T-helper 17 cell (primary cell): ENCODE measurements at regions not wholly inside any gene's neighbourhood (a gene's known extent, or its start where the extent isn't known, plus 50 kb on each side); places are given as distances from the start of the nearest gene placed in this dataset.

Experiments
- ATAC-seq: fragments of 150-1000 bp; cut with Tn5 transposase; 2 replicates; pipeline ENCODE4 v1.10.0; 2021; ENCODE audit warnings: mild to moderate bottlenecking, moderate library complexity
- DNase-seq, 3 donors: peaks; one replicate each; pipeline versions ENCODE4 v3.0.0 to v3.0.0-alpha.2; 2020 to 2021
- H3K9me3 ChIP-seq: one replicate; pipeline ENCODE4 v1.7.0; 2013; ENCODE audit warnings: low read length, mild to moderate bottlenecking; ENCODE audit not compliant: control insufficient read depth, poor library complexity, severe bottlenecking
- H3K27ac Mint-ChIP-seq: one replicate; pipeline ENCODE4 v1.8.0; 2022; ENCODE audit warnings: mild to moderate bottlenecking, moderate library complexity, mixed read lengths
- H3K27me3 Mint-ChIP-seq: one replicate; pipeline ENCODE4 v1.8.0; 2022; ENCODE audit warnings: mixed read lengths
- H3K36me3 Mint-ChIP-seq: one replicate; pipeline ENCODE4 v1.8.0; 2022; ENCODE audit warnings: low read depth, mixed read lengths
- H3K4me1 Mint-ChIP-seq: one replicate; pipeline ENCODE4 v1.8.0; 2022; ENCODE audit warnings: mild to moderate bottlenecking, mixed read lengths
- H3K4me3 Mint-ChIP-seq: one replicate; pipeline ENCODE4 v1.8.0; 2022; ENCODE audit warnings: mild to moderate bottlenecking, moderate library complexity, mixed read lengths

DNA sequence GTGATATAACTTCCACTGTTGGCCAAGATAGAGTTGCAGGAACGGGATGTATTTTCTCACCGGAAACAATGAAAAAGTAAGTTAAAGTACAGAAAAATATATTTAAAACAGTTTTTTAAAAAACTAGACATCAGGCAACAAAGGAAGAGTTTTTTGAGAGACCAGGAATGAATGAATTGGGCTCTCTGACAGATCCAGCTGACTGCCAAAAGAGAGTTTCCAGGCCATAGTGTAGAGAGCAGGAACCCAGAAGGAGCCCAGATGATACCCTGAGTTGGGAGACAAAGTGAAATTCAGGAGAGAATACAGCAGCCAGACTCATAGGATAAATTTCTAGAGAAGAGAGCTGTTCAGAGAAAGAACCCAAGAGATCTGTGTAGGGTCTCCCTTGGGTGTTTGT, 362.6 kb upstream of the SMIM21 start:
- no peak overlapping the region for H3K4me3 Mint-ChIP-seq
- no peaks in the 10 kb centered on the region for H3K36me3 Mint-ChIP-seq
- peaks cover 21% of the 10 kb centered on the region for H3K27me3 Mint-ChIP-seq
- ATAC-seq (no peak), DNase-seq (no peak)
- H3K4me1 Mint-ChIP-seq: no peaks in the 10 kb centered on the region
- H3K27ac Mint-ChIP-seq: no peak overlapping the region
- H3K9me3 ChIP-seq: no peaks in the 10 kb centered on the region

DNA sequence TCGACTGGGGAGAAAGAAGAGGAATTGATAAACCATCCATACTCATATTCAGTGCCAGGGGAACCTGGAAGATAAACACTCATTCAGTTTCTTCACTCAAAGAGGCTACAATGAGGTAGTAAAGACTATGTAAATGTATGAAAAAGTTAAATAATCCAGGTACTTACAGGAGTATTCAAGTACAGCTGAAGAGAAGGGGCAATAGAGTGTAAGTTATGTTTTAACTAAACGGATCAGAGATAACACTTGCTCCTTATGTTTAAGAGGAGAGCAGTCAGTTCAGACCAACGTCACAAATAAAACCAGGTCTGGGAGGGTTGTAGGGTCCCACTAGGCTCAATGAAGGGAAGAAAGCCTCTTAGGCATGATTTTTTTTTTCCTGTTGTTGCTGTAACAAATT, 358.3 kb upstream of the SMIM21 start:
- H3K36me3 Mint-ChIP-seq: no peaks in the 10 kb centered on the region
- no peaks in the 10 kb centered on the region for H3K9me3 ChIP-seq
- ATAC-seq (no peak), DNase-seq (no peak)
- no peak overlapping the region for H3K27ac Mint-ChIP-seq
- no peak overlapping the region for H3K4me3 Mint-ChIP-seq
- H3K27me3 Mint-ChIP-seq: peaks cover 50% of the 10 kb centered on the region
- H3K4me1 Mint-ChIP-seq: no peaks in the 10 kb centered on the region

DNA sequence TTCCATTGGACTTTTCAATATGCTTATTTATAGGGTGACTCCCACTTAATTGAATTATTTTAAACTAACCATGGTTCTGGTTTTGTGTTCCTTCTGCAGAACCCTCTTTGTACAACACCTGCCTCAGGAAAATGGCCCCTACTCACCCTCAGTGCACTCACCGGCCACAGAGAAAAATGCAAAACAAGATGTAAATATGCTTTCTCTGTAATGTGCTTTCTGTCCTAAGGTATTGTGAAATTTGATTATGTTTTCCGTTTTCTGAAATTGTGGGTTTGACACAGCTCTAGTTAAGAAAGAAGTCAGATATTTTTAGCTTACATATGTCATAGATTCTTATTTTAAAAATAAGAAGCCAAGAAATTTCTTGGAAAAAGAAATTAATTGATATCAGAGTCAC, 357.7 kb upstream of the SMIM21 start:
- ATAC-seq: no peak
- Mint-ChIP-seq H3K4me1 (no peaks in the 10 kb centered on the region), H3K36me3 (no peaks in the 10 kb centered on the region)

DNA sequence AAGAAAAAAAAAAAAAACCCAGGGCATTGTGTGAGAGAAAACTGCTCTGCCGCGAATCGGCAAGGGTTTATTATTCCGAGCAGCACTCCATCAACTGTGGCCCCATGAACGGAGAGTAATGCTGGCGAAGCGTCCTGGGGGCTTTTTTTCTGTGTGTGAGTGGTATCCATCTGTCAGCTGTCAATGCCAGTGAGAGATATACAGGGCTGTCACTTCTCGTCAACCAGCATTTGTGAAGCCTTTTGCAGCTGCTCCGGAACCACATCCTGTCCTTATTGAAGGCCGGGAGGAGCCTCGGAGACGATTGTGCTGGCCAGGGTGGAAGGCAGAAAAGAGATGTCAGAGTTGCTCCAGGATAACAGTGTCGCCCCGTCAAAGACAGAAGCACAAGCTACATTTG, 356.9 kb upstream of the SMIM21 start:
- H3K27me3 Mint-ChIP-seq: peaks cover 51% of the 10 kb centered on the region
- H3K36me3 Mint-ChIP-seq: no peaks in the 10 kb centered on the region
- no peak overlapping the region for H3K4me3 Mint-ChIP-seq
- no peaks in the 10 kb centered on the region for H3K4me1 Mint-ChIP-seq
- H3K9me3 ChIP-seq: no peaks in the 10 kb centered on the region
- no peak for ATAC-seq
- no peak for DNase-seq
- no peak overlapping the region for H3K27ac Mint-ChIP-seq

More for the DNA sequence above, 357.7 kb upstream of the SMIM21 start:
- H3K9me3 ChIP-seq: no peaks in the 10 kb centered on the region
- H3K27me3 Mint-ChIP-seq: peaks cover 50% of the 10 kb centered on the region
- no peak for DNase-seq
- no peak overlapping the region for H3K4me3 Mint-ChIP-seq
- no peak overlapping the region for H3K27ac Mint-ChIP-seq

DNA sequence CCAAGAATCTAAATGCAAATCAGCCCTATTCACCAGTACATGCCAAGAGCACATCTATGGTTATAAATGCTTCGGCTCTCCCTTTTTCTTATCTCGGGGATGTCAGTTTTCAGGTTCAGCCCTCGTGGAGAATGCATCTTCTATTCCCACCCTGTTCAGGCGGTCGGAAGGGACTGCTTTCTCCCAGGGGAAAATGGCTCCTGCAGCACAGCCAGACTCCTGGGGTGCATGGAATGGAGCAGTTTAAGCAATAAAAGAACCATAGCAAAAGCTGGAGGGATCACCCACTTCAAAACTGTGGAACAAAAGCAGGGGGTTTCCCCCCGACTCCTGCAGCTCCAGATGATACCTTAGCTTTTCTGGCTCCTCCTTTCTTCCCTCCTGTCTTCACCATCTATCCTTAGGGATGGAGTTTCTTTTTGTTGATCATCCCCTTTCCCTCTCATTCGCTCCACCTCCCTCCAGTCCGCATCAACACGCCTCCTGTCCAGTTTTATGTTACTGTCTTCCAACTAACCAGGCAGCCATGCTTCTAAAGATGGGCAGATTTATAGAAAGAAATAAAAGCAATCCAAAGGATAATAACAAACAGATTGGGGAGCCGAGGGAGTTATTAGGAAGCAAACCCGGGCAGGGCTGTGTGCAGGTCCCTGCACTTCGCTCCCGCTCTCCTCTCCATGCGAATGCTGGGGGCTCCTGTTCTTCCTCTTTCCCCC, 356.2 kb upstream of the SMIM21 start:
- no peak for ATAC-seq
- no peak overlapping the region for H3K4me3 Mint-ChIP-seq
- no peaks in the 10 kb centered on the region for H3K4me1 Mint-ChIP-seq
- no peaks in the 10 kb centered on the region for H3K9me3 ChIP-seq
- no peak for DNase-seq
- H3K27me3 Mint-ChIP-seq: peaks cover 58% of the 10 kb centered on the region
- H3K36me3 Mint-ChIP-seq: no peaks in the 10 kb centered on the region
- H3K27ac Mint-ChIP-seq: no peak overlapping the region

DNA sequence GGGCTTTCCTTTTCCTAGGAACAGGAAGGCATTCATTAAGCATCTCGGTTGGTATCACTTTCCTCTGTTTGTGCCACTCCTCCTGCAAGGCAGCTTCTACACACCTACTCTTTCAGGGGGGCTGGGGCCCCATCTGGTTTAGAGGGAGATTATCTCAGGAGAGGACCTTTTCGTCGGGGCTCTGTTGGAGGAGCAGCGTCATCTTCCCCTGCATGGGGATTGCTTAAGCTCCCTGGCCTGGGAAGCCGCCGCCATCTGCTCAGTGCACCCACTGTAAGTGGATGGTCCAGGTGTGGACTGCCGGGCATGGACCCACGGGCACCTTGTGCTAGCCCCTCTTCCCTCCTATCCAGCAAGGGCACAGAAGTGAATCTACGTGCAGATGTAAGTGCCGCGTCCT, 355.3 kb upstream of the SMIM21 start:
- Mint-ChIP-seq H3K4me3 (no peak overlapping the region), H3K36me3 (no peaks in the 10 kb centered on the region), H3K27ac (no peak overlapping the region), H3K27me3 (peaks cover 61% of the 10 kb centered on the region), H3K4me1 (no peaks in the 10 kb centered on the region)
- ATAC-seq: no peak
- no peaks in the 10 kb centered on the region for H3K9me3 ChIP-seq
- no peak for DNase-seq

DNA sequence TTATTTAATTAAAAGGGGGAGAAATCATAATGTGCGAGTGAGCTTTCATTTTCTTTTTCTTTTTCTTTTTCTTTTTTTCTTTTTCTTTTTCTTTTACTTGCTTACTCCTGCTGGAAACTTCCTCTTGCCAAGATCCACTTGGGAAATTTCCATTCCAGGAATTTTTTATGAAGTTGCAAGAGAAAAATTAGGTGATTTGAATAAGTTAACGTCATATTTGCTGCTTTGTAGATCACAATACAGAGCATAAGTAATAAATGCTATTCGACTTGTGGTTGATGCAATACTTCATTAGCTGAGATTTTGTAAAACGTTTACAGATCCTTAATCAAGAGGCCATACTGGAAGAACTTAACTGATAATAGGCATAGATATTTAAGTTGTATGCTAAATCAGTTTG, 354.7 kb upstream of the SMIM21 start:
- ATAC-seq: no peak
- H3K9me3 ChIP-seq: no peaks in the 10 kb centered on the region
- no peaks in the 10 kb centered on the region for H3K36me3 Mint-ChIP-seq

DNA sequence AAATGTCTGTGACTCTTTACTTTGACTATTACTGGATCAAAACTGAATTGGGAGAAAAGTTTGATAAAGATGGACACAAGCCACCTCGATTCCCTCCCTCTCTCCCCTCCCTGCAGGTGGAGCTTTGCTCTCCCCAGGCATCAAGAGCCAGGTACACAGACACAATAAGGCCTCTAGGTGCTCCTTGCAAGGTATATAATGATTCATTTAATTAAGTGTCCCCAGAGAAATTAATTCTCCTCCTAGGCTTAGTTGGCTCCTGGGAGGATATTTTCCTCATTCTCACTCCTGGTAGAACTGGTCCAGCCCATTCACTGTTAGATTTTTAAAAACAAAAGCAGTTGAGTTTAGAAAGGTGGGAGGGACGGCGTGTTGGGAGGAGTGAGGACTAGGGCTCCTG, 352.4 kb upstream of the SMIM21 start:
- Mint-ChIP-seq H3K27ac (no peak overlapping the region), H3K27me3 (peaks cover 69% of the 10 kb centered on the region)
- DNase-seq: no peak

More for the DNA sequence above, 354.7 kb upstream of the SMIM21 start:
- no peak for DNase-seq
- no peaks in the 10 kb centered on the region for H3K4me1 Mint-ChIP-seq
- peaks cover 63% of the 10 kb centered on the region for H3K27me3 Mint-ChIP-seq
- H3K4me3 Mint-ChIP-seq: no peak overlapping the region
- H3K27ac Mint-ChIP-seq: no peak overlapping the region

DNA sequence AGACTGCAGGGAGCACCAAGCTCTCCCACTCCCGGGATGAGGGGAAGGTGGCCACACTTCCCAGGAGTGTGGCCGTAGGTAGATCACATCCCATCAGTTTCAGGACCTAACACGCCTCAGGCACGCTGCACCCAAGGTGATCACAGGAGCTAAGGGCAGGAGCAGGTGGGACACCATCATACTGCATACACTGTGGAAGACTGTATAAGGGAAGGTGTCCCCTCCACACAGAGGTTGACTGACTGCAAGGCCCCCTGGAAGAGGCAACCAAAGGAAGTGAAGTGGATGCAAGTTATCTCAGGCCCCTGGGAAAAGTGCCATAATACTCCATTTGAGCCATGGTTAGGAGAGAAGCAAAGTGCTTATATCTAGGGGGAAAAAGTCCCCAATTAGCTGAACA, 351.9 kb upstream of the SMIM21 start:
- ATAC-seq (no peak), DNase-seq (no peak)
- no peak overlapping the region for H3K27ac Mint-ChIP-seq
- no peak overlapping the region for H3K4me3 Mint-ChIP-seq
- H3K27me3 Mint-ChIP-seq: peaks cover 72% of the 10 kb centered on the region
- no peaks in the 10 kb centered on the region for H3K36me3 Mint-ChIP-seq
- H3K9me3 ChIP-seq: no peaks in the 10 kb centered on the region
- H3K4me1 Mint-ChIP-seq: no peaks in the 10 kb centered on the region

More for the DNA sequence above, 352.4 kb upstream of the SMIM21 start:
- H3K4me3 Mint-ChIP-seq: no peak overlapping the region
- no peaks in the 10 kb centered on the region for H3K9me3 ChIP-seq
- H3K4me1 Mint-ChIP-seq: no peaks in the 10 kb centered on the region
- no peaks in the 10 kb centered on the region for H3K36me3 Mint-ChIP-seq
- no peak for ATAC-seq

DNA sequence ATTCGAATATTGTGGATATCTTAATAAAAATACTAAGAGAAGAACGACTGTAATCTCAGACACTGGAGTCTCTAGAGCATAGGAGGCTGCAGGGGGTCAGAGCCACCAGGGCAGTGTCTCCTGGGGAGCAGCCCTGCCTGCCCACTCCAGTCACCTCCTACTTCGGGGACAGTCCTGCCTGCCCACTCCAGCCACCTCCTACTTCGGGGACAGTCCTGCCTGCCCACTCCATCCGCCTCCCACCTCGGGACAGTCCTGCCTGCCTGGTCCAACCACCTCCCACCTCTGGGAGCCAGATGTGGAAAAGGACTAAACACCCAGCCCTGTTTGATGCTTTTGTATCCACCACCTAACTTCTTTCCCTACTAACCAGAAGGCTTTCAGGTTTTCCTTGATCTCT, 350.1 kb upstream of the SMIM21 start:
- ATAC-seq (no peak), DNase-seq (no peak)
- H3K36me3 Mint-ChIP-seq: no peaks in the 10 kb centered on the region
- no peaks in the 10 kb centered on the region for H3K9me3 ChIP-seq
- H3K27ac Mint-ChIP-seq: no peak overlapping the region
- H3K27me3 Mint-ChIP-seq: peaks cover 56% of the 10 kb centered on the region
- H3K4me3 Mint-ChIP-seq: no peak overlapping the region
- no peaks in the 10 kb centered on the region for H3K4me1 Mint-ChIP-seq

DNA sequence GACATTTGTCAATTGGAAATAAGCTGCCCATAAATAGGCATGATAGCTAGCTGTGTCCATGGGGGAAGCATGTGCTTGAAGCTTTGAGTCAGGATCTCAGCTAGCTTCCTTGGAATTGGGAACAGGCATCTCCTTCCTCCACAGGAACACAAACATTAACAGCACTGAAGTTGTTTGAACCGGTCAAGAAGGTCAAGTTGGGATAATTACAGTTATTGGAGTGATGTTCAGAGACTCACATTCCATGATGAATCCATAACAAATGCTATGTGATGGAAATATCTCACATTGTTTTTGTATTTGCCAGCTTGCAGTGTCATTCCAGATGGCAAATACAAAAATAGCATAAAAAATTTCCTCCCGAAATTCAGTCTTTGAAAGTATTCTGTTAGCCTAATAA, 347.6 kb upstream of the SMIM21 start:
- ATAC-seq (no peak), DNase-seq (no peak)
- Mint-ChIP-seq H3K27me3 (peaks cover 44% of the 10 kb centered on the region), H3K4me3 (no peak overlapping the region), H3K27ac (no peak overlapping the region), H3K4me1 (no peaks in the 10 kb centered on the region), H3K36me3 (no peaks in the 10 kb centered on the region)
- H3K9me3 ChIP-seq: no peaks in the 10 kb centered on the region

DNA sequence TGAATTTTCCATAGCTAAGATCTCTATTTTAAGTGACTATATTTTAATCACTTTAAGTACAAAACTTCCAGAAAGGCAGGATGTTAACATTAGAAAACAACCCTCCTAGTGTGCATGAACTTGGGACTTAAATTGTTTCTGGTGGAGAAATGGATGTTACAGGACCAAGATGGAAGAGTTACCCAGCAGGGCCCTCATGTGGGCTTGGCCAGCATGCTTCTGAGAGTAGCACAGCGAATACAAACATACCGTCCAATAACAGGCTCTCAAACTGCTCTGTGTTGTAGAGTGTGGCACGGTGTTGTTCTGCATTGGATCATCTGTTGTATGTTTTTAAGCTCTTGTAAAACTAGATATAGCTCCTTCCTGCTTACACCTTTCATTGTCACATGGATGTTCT, 346.1 kb upstream of the SMIM21 start:
- H3K9me3 ChIP-seq: no peaks in the 10 kb centered on the region
- no peak overlapping the region for H3K27ac Mint-ChIP-seq
- H3K36me3 Mint-ChIP-seq: no peaks in the 10 kb centered on the region
- peaks cover 36% of the 10 kb centered on the region for H3K27me3 Mint-ChIP-seq
- no peaks in the 10 kb centered on the region for H3K4me1 Mint-ChIP-seq
- ATAC-seq (no peak), DNase-seq (no peak)
- no peak overlapping the region for H3K4me3 Mint-ChIP-seq

DNA sequence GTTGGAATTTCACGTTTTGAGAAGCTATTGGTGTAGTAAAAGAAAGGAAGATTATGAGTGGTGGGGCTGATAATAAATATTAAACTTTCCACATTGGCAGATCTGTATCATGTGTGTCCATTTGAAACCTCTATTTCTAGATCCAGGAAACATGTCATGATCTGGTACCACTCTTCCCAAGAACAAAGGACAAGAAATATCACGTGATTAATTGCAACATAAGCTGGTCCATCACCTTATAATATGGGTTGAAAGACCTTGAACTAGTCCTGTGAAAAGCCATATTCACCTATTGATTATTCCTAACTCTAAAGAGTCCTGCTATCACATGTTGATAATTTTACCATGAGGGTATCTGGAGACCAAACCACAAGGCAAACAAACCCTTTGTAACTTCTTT, 335.3 kb upstream of the SMIM21 start:
- Mint-ChIP-seq H3K4me3 (no peak overlapping the region), H3K4me1 (no peaks in the 10 kb centered on the region), H3K27me3 (peaks cover 6% of the 10 kb centered on the region), H3K27ac (no peak overlapping the region), H3K36me3 (no peaks in the 10 kb centered on the region)
- no peaks in the 10 kb centered on the region for H3K9me3 ChIP-seq
- no peak for ATAC-seq
- DNase-seq: no peak

DNA sequence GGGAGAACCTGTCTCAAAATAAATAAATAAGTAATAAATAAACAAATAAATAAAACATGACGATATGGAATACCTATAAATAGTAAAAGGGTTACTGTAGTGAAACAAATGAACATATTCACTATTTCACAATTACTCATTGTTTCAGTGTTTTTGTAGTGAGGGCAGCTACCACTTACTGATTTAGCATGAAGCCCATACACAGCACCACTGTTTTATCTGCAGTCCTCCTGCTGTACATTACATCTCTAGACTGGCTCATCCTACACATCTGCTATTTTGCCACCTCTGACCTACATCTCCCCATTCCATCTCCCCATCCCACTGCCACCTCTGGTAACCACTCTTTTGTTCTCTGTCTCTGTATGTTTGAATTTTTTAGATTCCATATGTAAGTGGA, 332.7 kb upstream of the SMIM21 start:
- Mint-ChIP-seq H3K4me3 (no peak overlapping the region), H3K27ac (no peak overlapping the region), H3K4me1 (no peaks in the 10 kb centered on the region), H3K27me3 (peaks cover 11% of the 10 kb centered on the region), H3K36me3 (no peaks in the 10 kb centered on the region)
- DNase-seq (no peak), ATAC-seq (no peak)
- H3K9me3 ChIP-seq: no peaks in the 10 kb centered on the region
